ENCODE measurements at regions not wholly inside any gene's neighbourhood (a gene's known extent, or its start where the extent isn't known, plus 50 kb on each side); places are given as distances from the start of the nearest gene placed in this dataset.

DNA sequence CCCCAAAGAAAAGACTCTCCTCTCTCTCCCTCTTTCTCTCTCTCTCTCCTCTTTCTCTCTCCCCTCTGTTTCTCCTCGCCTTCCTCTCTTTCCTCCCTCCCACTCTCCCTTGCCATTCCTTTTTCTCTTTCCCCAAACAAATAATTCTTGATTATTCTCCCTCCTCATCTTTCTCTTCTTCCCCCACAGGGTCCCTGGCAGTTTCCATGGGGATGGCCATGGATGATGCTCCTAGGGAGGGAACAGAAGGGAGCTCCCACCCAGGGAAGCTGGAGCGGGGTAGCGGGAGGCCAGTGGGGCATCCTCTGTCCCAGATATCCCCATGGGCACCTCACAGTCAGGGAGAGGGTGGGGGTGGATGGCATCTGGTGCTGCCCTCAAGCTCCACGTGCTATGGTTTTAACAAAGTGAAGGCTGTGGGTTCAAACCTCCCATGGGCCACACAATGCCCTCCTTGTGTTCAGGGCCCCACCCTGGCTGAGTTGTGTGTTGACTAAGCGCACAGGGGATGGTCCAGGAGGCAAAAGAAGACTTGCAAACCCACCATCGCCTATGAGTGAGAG, 266.4 kb downstream of the BUD13 start:
- ChIA-PET POLR2A (no interaction called here), CTCF (no interaction called here)
- no peaks in the 10 kb centered on the region for H3K36me3 Mint-ChIP-seq
- Histone ChIP-seq H3K4me3 (ENCODE audit: control insufficient read depth in 1 of 2, extremely low read depth in 1 of 2, low read length in 1 of 2) (no peak overlapping the region), H3K4me1 (ENCODE audit: control insufficient read depth in 1 of 2, extremely low read depth in 1 of 2, insufficient read depth in 2 of 2, low read length in 2 of 2) (no peaks in the 10 kb centered on the region), H3K36me3 (ENCODE audit: control insufficient read depth in 2 of 2, extremely low read depth in 1 of 2, insufficient read depth in 1 of 2, low read length in 1 of 2) (no peaks in the 10 kb centered on the region), H3K9me3 (no peaks in the 10 kb centered on the region), H3K27me3 (replicated peaks in 1 of 2; ENCODE audit: control insufficient read depth in 2 of 2, extremely low read depth in 1 of 2, insufficient read depth in 2 of 2, low read length in 1 of 2) (peaks cover 2 to 38% of the 10 kb centered on the region in 2 experiments), H3K27ac (ENCODE audit: low read length) (no peak overlapping the region)
- peaks cover 51 to 68% of the 10 kb centered on the region in 2 donors for H3K27me3 Mint-ChIP-seq
- no peaks in the 10 kb centered on the region for H3K4me1 Mint-ChIP-seq
- no peaks in the 10 kb centered on the region for H3K9me3 Mint-ChIP-seq
- H3K4me3 Mint-ChIP-seq: no peak overlapping the region
- H3K27ac Mint-ChIP-seq: no peak overlapping the region
- no peak for DNase-seq
- 81% methylated on average over 4 of the region's 6 CpGs for WGBS (ENCODE audit: insufficient coverage)
- no peak for ATAC-seq (replicated peaks in 1 of 4)

DNA sequence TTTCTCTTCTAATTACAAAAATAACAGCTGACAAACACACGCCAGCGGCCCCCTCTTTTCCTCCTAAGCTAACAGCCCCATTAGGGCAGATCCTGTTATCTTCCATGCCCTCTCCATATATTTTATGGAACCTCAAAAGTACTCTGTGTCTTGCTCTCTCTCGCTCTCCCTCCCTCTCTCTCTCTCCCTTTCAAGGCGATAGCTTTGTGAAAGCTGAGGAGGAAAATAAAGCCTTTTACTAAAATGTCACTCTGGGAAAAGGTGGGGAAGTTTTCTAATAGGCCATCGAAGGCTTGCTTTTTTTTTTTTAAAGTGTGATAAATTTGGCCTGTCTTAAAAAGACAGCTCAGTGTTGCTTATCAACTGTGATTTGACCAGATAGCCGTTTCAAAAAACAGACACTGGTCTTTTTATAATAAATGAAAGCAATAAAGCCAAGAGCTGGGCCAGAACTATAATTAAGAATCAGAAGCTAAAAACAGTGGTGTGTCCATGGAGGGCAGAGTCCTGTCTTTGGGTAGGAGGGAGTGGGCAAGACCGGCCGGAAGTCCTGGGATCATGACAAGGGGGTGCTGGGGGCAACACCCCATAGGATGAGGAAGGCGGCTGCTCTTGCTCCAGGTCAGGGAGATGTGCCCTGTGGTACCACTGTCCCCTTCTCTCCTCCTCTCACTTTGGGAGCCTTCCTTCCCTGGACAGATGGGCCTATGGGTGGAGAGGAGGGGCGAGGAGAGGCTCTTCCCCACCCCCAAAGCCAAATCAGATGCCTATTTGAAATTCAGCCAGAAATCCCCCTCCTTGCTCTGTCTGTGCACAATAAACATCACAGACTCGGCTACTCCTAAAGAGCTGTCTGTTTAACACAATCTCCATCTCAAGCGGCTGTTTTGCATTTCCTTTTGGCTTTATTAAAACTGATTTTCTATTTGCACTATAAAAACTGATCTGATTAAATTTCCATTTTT, 267.2 kb downstream of the BUD13 start:
- H3K27me3 ChIP-seq (replicated peaks in 1 of 2; ENCODE audit: control insufficient read depth in 2 of 2, extremely low read depth in 1 of 2, insufficient read depth in 2 of 2, low read length in 1 of 2): peaks cover 2 to 40% of the 10 kb centered on the region in 2 experiments

DNA sequence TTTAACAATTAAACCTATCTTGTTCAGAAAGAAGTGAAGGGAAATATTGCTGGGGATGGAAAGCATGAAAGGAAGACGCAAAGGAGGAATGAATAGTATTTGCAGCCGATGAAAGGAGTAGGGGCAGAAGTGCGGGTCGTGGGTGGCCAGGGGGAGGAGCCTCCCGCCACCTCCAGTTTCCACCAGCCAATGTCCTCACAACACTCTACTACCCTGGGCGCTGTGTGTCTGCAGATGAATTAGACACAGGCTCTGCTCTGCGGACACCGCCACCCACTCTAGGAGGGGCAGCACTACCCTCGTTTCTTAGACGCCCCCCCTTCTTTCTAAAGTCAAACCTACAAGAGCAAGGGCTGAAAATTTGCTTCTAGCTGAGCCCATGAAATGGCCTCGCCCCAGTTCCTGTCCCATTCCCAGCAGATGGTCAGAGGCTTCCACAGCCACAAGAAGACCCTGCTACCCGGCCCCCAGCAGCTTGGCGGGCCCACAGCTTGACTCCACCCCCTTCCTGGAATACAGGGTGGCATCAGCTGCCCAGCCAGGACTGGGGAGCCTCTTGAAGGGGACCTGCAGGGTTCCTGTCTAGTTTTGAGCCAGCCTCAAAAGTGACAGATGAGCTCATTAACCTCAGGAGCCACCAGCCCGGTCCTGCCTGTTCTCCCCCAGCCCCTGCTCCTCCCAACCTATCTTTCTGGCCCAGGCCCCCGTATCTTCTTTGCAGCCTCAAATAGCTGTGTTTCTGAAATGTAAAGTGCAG, 268.1 kb downstream of the BUD13 start:
- ATAC-seq (replicated peaks in 1 of 4): no peak
- H3K36me3 ChIP-seq (ENCODE audit: control insufficient read depth in 2 of 2, extremely low read depth in 1 of 2, insufficient read depth in 1 of 2, low read length in 1 of 2): no peaks in the 10 kb centered on the region
- H3K27me3 ChIP-seq (replicated peaks in 1 of 2; ENCODE audit: control insufficient read depth in 2 of 2, extremely low read depth in 1 of 2, insufficient read depth in 2 of 2, low read length in 1 of 2): peaks cover 5 to 44% of the 10 kb centered on the region in 2 experiments
- H3K4me3 ChIP-seq (ENCODE audit: control insufficient read depth in 1 of 2, extremely low read depth in 1 of 2, low read length in 1 of 2): no peak overlapping the region
- H3K36me3 Mint-ChIP-seq: no peaks in the 10 kb centered on the region
- DNase-seq: no peak
- H3K27me3 Mint-ChIP-seq: peaks cover 57 to 72% of the 10 kb centered on the region in 2 donors
- ChIA-PET POLR2A (no interaction called here), CTCF (no interaction called here)
- H3K4me3 Mint-ChIP-seq: no peak overlapping the region
- no peaks in the 10 kb centered on the region for H3K4me1 ChIP-seq (ENCODE audit: control insufficient read depth in 1 of 2, extremely low read depth in 1 of 2, insufficient read depth in 2 of 2, low read length in 2 of 2)
- H3K9me3 ChIP-seq: no peaks in the 10 kb centered on the region
- H3K4me1 Mint-ChIP-seq: peaks cover 0 to 5% (median 0%) of the 10 kb centered on the region in 3 donors
- no peak overlapping the region for H3K27ac Mint-ChIP-seq
- no peaks in the 10 kb centered on the region for H3K9me3 Mint-ChIP-seq
- no peak overlapping the region for H3K27ac ChIP-seq (ENCODE audit: low read length)
- WGBS (ENCODE audit: insufficient coverage): 49% methylated on average over 8 of the region's 15 CpGs

More for the DNA sequence above, 267.2 kb downstream of the BUD13 start:
- DNase-seq: no peak
- H3K4me3 Mint-ChIP-seq: no peak overlapping the region
- no peaks in the 10 kb centered on the region for H3K36me3 Mint-ChIP-seq
- WGBS (ENCODE audit: insufficient coverage): 38% methylated on average over 5 of the region's 12 CpGs
- Histone ChIP-seq H3K36me3 (ENCODE audit: control insufficient read depth in 2 of 2, extremely low read depth in 1 of 2, insufficient read depth in 1 of 2, low read length in 1 of 2) (no peaks in the 10 kb centered on the region), H3K4me1 (ENCODE audit: control insufficient read depth in 1 of 2, extremely low read depth in 1 of 2, insufficient read depth in 2 of 2, low read length in 2 of 2) (no peaks in the 10 kb centered on the region), H3K9me3 (no peaks in the 10 kb centered on the region), H3K4me3 (ENCODE audit: control insufficient read depth in 1 of 2, extremely low read depth in 1 of 2, low read length in 1 of 2) (no peak overlapping the region), H3K27ac (ENCODE audit: low read length) (no peak overlapping the region)
- H3K9me3 Mint-ChIP-seq: no peaks in the 10 kb centered on the region
- H3K4me1 Mint-ChIP-seq: peaks cover 0 to 5% (median 0%) of the 10 kb centered on the region in 3 donors
- CTCF ChIA-PET: no interaction called here
- POLR2A ChIA-PET: no interaction called here
- no peak overlapping the region for H3K27ac Mint-ChIP-seq
- peaks cover 56 to 73% of the 10 kb centered on the region in 2 donors for H3K27me3 Mint-ChIP-seq
- no peak for ATAC-seq (replicated peaks in 1 of 4)

DNA sequence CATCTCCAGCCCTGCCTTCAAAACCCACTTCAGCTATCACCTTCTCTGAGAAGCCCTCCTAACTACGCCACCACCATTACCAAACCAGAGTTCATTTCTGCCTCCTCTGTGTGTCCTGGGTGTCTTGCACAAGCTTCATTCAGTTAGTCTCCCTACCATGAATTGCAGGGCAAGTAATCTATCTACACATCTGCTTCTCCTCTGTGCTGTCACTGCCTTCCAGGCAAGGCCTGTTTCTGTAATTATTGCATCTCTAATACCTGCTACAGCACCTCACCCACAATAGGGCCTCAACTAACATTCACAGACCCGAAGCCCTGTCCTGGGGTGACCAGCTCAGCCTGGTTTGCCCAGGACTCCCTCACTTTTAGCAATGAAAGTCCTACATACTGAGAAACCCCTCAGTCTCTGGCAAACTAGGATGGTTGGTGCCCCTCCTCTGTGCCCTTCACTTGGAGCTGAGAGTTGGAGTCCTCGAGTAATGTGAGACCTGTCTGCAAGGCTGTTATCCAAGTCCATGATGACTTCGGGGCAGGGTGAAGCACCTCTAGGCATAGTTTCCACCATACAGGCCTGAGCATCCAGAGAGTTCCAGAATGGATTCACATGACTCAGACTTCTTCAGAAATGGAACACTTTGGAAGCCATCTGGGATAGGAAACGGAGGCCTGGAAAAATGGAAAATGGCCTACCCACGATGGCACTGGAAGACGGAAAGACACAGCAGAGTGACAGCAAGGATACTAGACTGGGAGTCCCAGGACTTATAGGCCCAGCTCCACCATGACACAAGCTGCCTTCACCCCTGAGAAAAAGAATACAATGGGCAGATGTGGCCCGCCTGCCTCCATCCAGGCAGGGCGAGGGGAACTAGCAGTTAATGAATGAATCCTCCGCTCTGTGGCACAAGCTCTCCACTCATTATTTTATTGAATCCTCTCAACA, 269.3 kb downstream of the BUD13 start:
- Mint-ChIP-seq H3K27me3 (peaks cover 55 to 71% of the 10 kb centered on the region in 2 donors), H3K27ac (no peak overlapping the region), H3K9me3 (no peaks in the 10 kb centered on the region), H3K36me3 (no peaks in the 10 kb centered on the region), H3K4me3 (no peak overlapping the region), H3K4me1 (peaks cover 0 to 5% (median 0%) of the 10 kb centered on the region in 3 donors)
- Histone ChIP-seq H3K9me3 (no peaks in the 10 kb centered on the region), H3K36me3 (ENCODE audit: control insufficient read depth in 2 of 2, extremely low read depth in 1 of 2, insufficient read depth in 1 of 2, low read length in 1 of 2) (no peaks in the 10 kb centered on the region), H3K27me3 (replicated peaks in 1 of 2; ENCODE audit: control insufficient read depth in 2 of 2, extremely low read depth in 1 of 2, insufficient read depth in 2 of 2, low read length in 1 of 2) (peaks cover 5 to 52% of the 10 kb centered on the region in 2 experiments), H3K4me3 (ENCODE audit: control insufficient read depth in 1 of 2, extremely low read depth in 1 of 2, low read length in 1 of 2) (no peak overlapping the region), H3K4me1 (ENCODE audit: control insufficient read depth in 1 of 2, extremely low read depth in 1 of 2, insufficient read depth in 2 of 2, low read length in 2 of 2) (no peaks in the 10 kb centered on the region), H3K27ac (ENCODE audit: low read length) (no peak overlapping the region)
- ATAC-seq (replicated peaks in 1 of 4) (no peak), DNase-seq (no peak)
- WGBS (ENCODE audit: insufficient coverage): 74% methylated on average over 6 of the region's 10 CpGs
- ChIA-PET CTCF (no interaction called here), POLR2A (no interaction called here)

DNA sequence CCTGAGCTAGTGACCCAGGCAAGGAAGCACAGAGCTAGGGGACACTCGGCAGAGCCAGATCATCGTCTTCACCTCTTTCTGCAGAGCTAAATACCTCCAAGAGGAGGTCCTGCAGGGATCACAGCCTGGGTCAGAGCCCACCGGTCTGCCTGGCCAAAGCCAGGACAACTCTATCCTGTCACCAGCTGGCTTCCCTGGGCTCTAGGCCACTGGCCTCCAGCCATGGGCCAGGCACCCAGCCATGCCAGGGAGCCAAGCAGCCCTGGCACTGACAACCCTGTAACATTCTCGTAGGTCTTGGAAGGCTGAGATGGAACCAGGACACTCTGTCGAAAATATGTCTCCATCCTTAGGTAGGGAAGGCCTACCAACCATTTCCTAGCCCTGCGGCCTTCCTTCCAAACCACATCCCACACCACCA, 270.1 kb downstream of the BUD13 start:
- Histone ChIP-seq H3K36me3 (ENCODE audit: control insufficient read depth in 2 of 2, extremely low read depth in 1 of 2, insufficient read depth in 1 of 2, low read length in 1 of 2) (no peaks in the 10 kb centered on the region), H3K4me1 (ENCODE audit: control insufficient read depth in 1 of 2, extremely low read depth in 1 of 2, insufficient read depth in 2 of 2, low read length in 2 of 2) (no peaks in the 10 kb centered on the region), H3K27ac (ENCODE audit: low read length) (no peak overlapping the region), H3K27me3 (replicated peaks in 1 of 2; ENCODE audit: control insufficient read depth in 2 of 2, extremely low read depth in 1 of 2, insufficient read depth in 2 of 2, low read length in 1 of 2) (peaks cover 7 to 56% of the 10 kb centered on the region in 2 experiments), H3K9me3 (no peaks in the 10 kb centered on the region), H3K4me3 (ENCODE audit: control insufficient read depth in 1 of 2, extremely low read depth in 1 of 2, low read length in 1 of 2) (no peak overlapping the region)
- POLR2A ChIA-PET: no interaction called here
- no peak overlapping the region for H3K27ac Mint-ChIP-seq
- H3K36me3 Mint-ChIP-seq: no peaks in the 10 kb centered on the region
- no peak for DNase-seq
- H3K4me3 Mint-ChIP-seq: no peak overlapping the region
- peaks cover 51 to 68% of the 10 kb centered on the region in 2 donors for H3K27me3 Mint-ChIP-seq
- no peaks in the 10 kb centered on the region for H3K9me3 Mint-ChIP-seq
- H3K4me1 Mint-ChIP-seq: peaks cover 0 to 5% (median 0%) of the 10 kb centered on the region in 3 donors
- no peak for ATAC-seq (replicated peaks in 1 of 4)
- CTCF ChIA-PET: no interaction called here
- 77% methylated on average over 5 of the region's 6 CpGs for WGBS (ENCODE audit: insufficient coverage)

DNA sequence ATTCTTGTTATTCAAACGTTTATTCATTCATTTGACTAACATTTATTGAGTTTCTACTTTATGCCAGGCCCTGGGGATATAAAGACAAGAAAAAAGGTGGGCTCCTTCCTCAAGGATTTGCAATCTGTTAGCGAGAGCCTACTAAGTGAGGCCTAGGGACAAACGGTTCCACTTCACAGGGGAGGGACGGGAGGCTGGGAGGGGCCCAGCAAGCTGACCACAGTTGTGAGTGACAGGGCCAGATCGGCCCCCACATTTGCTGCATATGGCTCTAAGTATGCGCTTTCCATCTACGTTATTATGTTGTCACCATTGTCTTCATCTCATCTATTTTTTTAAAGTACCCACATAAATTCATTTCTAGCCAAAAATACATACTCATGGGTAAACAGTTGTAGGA, 271.1 kb downstream of the BUD13 start:
- ATAC-seq (replicated peaks in 1 of 4) (no peak), DNase-seq (no peak)
- Histone ChIP-seq H3K4me3 (ENCODE audit: control insufficient read depth in 1 of 2, extremely low read depth in 1 of 2, low read length in 1 of 2) (no peak overlapping the region), H3K27me3 (replicated peaks in 1 of 2; ENCODE audit: control insufficient read depth in 2 of 2, extremely low read depth in 1 of 2, insufficient read depth in 2 of 2, low read length in 1 of 2) (peaks cover 7 to 53% of the 10 kb centered on the region in 2 experiments), H3K4me1 (ENCODE audit: control insufficient read depth in 1 of 2, extremely low read depth in 1 of 2, insufficient read depth in 2 of 2, low read length in 2 of 2) (no peaks in the 10 kb centered on the region), H3K27ac (ENCODE audit: low read length) (no peak overlapping the region), H3K9me3 (no peaks in the 10 kb centered on the region), H3K36me3 (ENCODE audit: control insufficient read depth in 2 of 2, extremely low read depth in 1 of 2, insufficient read depth in 1 of 2, low read length in 1 of 2) (no peaks in the 10 kb centered on the region)
- Mint-ChIP-seq H3K4me1 (peaks cover 0 to 5% (median 0%) of the 10 kb centered on the region in 3 donors), H3K36me3 (no peaks in the 10 kb centered on the region), H3K9me3 (no peaks in the 10 kb centered on the region), H3K4me3 (no peak overlapping the region), H3K27me3 (peaks cover 49 to 65% of the 10 kb centered on the region in 2 donors), H3K27ac (no peak overlapping the region)
- POLR2A ChIA-PET: no interaction called here
- CTCF ChIA-PET: no interaction called here
- WGBS (ENCODE audit: insufficient coverage): 19% methylated on average over 2 of the region's 7 CpGs
